ENCODE measurements at regions not wholly inside any gene's neighbourhood (a gene's known extent, or its start where the extent isn't known, plus 50 kb on each side); places are given as distances from the start of the nearest gene placed in this dataset.

DNA sequence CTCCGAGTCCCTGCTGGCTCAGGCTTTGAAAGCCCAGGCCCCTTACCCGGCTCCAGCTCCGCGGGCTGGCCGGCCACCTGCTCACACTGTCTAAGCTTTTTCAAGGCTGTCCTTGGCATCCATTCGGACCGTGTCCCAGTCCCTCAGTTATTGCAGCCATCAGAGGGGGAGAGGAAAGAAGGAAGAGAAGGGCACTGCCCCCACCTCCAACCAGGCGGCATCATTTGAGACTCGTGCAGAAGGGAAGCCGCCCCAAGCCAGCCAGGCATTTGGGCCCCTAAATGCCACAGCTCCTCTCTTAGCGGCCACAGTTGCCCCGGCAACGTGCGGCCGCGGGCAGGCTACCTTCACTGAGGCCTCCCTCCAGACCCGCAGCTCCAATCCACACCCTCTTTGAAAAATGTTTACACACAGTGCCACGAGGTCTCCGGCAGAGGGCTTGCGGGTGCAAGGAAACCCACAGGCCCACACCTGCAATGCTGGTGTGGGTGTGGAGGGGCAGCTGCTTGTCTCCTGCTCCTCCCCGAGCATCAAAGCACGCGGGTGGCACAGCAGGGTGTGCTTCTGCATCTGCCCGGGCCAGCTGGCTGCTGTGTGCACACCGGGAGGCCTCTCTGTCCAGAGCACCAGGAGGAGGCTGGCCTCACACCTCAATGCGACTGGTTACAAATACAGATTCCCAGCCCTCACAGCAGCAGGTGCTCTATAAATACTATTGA, 124.4 kb downstream of the CTTN start:
- no peak for DNase-seq

DNA sequence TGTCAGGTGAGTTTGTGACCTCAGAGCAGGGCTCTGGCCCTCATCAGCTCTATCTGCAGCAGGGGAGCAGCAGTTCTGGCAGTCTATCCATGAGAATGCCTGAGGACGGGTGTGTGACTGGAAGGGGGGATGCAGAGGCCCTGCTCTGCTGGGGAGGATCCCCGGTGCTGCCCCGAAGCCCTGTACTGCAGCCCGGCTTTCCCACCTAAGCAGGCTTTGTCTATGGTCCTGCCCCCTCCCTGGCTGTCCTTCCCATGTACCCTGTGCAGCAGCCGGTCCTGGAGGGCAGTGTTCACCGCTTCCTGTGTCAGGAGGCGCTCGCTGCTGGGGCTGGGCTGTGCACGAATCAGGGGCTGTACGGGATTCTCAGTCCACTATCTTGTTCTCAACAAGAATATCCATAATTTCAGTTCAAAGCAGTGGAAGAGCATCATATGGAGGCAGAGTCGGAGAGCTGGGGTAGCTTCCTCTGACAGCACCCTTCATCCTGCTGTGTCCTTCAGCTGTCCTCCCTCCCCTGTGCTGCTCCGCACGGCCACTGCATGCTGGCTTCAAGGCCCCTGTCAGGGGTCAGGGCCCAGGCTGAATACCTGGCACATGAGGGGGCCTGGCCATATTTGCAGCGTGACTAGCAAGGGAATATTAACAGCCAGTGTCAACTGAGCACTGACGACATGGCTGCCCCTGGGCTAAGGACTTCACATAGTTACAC, 125.2 kb downstream of the CTTN start:
- DNase-seq, result no peak

DNA sequence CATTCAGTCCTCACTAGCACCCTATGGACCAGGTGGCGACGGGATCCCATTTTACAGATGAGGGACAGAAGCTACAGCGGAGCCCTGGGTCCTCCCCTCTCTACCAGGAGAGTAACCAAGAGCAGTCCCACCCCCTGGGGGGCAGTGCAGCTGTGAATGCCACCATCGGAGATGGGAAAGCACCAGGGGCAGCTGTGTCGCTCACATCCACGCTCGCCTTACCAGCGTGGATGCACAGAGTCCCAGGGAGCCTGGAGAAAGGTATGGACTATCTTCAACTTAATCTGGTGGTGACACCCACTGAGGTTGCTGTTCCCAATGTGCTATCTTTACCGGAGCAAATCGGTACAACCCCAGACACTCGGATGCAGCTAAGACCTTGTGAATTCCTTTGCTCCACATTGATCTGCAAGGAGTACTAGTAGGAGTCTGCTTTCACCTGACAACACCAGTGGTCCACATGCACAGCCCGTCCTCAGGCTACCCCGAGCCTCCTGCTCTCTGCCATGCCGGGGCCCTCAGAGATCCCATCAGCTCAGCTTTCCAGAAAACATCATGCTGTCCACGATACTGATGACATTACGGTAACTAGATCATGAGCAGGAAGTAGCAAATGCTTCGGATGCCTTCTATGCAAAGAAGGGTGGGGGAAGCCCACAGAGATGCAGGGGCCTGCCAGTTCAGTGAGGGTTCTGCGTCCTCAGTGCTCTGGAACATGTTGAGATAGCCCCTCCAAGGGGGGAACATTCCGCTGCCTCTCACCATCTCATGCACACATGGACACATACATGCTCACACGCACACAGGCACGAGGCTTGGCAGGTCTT, 126.0 kb downstream of the CTTN start:
- no peak for DNase-seq

DNA sequence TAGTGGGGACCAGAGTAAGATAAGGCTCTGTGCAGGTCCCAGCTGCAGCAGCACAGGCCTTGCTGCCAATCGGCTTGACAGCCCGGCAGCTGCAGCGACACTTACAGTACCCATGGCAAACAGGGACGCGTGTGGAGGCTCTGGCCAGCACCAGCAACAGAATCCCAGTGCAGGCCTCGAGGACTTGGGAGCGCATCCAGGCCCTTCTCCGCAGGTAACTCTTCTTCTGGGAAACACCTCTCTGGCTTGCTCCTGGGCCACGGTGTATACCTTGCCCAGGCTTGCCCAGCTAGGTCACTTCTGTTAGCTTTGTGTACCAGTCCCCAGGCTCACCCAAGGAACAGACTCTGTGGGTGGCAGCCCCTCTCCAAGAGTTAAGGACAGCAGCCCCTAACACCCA, 126.7 kb downstream of the CTTN start:
- no peak for DNase-seq

DNA sequence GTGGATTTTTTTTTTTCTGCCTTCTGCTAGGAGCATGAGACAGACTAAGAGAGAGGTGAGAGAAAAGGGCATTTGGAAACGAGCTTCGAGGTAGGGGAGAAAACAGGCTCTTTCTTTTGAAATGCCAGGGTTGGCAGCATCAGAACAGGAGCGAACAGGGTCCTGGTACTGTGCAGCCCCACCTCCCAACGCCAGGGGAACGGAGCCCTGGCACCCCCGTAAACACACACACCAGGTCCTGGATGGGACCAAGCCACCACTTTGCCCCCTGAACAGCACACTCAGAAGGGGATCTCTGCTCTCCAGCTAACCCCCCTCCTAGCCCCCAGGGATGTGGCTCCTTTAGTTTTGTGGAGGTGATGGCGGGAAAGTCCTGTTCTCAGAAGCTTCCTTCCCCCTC, 127.1 kb downstream of the CTTN start:
- no peak for DNase-seq

DNA sequence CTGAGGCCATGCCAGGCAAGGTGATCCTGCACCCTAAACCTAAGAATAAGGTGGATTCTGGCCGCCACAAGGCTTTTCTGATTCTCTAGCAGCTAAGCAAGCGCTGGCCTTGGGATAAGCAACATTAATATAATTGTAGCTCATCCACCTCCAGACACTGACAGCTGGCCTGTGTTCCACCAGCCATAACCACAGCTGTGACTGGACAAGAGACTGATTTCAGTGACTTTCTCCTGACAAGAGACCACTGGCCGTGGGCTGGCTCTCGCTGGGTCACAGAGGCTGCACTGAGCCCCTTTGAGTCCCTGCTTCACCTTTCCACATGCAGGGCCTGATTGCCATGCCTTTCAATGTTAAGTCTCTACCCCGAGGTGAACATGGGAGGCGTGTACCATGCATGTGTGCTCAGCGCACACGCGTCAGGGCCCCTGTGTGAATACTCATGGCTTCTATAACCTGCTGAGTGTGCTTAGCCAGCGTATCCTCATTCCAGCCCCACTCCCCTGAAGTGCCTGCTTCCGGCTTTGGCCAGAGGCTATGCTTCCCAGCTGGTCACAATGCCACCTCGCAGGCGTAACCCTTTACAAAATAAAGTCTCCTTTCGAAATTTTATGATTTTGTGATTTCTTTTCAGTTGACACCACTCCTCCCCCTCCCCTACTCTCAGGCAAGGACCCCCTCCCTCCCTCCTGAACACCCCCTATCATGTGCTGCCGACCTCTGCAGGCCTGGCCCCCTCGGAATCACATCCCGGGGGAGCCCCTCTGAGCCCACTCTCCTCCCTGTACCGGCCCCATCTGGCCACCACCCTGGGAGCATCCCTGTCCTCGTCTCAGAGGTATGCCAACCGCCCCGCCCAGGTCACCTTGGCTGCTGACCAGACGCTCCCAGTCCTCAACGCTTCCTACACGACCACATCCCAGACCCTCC, 128.1 kb downstream of the CTTN start:
- DNase-seq, result no peak

DNA sequence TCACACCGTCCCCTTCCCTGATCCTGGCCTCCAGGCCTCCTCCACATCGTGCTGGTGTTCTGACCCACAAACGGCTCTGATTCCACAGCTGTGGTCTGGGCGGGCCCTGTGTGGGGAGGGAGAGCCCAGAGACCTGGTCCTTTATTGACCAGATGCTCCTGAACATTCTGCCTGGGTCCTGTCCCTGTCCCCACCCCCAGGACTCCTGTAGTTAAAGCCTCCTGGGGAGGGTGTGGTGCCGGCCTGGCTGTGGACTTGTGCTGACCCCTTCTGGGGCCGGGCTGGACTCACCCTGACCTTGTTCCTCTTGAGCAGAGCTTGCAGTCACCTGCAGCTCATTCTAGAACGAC, 128.7 kb downstream of the CTTN start:
- no peak for DNase-seq

DNA sequence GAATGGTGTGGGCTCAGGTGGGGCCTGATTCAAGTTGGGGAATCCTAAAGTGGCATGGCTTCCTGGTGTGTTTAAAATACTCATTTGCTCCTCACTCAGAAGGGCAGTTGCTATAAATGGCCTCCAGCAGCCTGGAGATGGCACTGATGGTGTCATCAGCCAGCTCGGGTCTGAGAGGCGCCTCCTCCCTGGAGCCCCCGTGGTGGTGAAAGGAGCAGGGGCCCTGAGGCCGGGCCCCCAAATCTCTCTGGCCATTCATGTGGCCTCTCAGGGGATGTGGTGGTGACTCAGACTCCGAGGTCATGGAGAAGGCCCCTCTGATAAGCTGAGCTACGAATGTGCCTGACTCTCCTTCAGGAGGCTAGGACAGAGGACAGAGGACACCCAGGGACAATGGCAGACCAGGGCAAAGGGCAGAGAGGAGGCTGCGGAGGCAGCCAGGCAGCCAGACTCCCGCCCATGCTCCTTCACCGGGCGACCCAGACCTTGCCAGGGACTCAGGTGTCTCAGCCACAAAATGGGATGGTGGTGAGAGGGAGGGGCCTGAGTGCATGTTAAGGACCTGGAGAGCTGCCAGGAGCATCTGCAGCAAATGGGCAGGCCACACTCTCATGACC, 129.2 kb downstream of the CTTN start:
- no peak for DNase-seq

DNA sequence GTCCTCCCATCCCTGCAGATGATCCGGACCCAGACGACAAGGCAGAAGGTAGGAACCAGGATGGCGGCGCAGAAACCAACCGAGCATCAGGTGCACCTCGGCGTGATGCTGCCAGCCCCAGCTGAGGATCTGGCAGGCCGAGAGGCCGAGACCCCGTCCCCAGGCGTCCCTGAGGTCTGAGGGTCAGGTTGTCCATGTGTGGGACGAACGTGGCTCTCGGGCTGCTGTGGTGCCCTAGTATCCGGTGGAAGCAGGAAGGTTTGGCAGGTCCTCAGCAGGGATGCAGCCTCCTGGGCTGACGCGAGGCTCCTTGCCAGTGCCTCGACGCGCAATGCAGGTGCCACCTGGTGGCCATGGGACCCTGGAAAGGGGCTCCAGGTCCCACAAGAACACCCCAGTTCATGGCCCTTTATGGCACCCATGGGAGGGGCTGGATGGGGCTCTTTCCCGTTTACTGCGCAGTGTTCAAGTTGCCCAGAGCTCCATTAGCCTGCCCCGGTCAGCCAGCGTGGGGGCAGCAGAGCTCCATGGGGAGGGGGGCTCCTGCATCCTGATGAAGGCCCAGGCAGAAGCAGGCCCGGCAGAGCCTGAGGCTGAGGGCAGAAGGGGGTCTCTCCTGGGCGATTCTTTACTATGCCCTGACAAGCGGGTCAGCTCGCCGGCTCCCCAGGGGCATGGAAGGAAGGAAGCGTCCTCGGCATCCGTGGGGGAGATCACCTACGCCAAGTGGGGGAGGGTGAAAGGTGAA, 129.9 kb downstream of the CTTN start:
- no peak for DNase-seq

DNA sequence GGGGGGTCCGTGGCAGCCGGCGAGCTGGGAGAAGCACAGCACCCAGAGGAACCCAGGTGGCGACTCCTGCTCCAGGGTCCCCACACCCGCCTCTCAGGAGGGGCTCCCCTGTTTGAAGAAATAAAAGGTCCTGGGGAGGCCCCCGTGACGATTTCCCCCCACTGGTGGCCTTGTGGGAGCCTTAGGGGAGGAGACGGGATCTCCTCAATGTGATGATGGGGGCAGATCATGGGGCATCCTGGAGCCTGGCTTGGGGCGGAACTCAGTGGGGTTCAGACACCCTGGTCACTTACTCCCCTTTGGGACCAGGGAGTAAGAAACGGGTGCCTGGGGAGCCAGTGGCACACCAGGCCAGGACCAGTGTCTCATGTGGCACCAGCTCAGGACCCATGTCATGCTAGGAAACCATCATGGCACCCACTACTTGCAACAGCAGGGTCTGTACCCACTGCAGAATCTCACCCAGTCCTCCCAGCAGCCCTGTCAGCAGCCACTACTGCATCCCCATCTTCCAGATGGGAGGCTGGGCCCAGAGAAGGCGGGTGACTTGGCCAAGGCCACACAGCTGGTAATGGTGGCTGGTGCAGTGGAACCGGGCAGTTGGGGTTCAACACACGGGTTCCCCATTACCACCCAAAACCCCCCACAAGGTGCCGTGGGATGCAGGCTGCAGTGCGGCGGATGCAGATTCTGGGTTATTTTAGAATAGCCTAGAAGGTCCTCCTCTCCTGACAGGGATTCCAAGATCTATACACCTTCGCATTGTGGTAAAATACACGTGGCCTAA, 130.7 kb downstream of the CTTN start:
- no peak for DNase-seq

DNA sequence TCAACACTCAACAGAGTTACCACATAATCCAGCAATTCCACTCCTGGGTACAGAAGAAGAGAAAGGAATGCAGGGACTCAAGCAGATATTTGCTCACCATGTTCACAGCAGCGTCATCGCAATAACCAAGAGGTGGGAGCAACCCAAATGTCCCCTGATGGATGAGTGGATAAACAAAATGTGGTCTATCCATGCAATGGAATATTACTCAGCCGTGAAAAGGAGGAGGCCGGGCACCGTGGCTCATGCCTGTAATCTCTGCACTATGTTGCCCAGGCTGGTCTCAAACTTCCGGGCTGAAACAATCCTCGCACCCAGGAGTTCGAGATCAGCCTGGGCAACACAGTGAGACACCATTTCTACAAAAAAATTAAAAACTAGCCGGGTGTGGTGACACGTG, 131.7 kb downstream of the CTTN start:
- DNase-seq, result no peak

DNA sequence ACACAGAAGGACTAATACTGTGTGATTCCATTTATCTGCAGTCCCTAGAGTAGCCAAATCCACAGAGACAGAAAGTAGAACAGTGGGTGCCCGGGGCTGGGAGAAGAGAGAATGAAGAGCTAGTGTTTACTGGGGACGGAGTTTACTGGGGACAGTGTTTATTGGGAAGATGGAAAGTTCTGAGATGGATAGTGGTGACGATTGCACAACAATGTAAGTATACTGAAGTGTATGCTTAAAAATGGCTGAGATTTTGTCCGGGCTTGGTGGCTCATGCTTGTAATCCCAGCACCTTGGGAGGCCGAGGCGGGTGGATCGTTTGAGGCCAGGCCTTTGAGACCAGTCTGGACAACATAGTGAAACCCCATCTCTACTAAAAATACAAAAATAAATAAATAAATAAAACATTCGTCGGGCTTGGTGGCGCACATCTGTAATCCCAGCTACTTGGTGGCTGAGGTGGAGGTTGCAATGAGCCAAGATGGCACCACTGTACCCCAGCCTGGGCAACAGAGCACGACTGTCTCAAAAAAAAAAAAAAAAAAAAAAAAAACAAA, 132.4 kb downstream of the CTTN start:
- no peak for DNase-seq

DNA sequence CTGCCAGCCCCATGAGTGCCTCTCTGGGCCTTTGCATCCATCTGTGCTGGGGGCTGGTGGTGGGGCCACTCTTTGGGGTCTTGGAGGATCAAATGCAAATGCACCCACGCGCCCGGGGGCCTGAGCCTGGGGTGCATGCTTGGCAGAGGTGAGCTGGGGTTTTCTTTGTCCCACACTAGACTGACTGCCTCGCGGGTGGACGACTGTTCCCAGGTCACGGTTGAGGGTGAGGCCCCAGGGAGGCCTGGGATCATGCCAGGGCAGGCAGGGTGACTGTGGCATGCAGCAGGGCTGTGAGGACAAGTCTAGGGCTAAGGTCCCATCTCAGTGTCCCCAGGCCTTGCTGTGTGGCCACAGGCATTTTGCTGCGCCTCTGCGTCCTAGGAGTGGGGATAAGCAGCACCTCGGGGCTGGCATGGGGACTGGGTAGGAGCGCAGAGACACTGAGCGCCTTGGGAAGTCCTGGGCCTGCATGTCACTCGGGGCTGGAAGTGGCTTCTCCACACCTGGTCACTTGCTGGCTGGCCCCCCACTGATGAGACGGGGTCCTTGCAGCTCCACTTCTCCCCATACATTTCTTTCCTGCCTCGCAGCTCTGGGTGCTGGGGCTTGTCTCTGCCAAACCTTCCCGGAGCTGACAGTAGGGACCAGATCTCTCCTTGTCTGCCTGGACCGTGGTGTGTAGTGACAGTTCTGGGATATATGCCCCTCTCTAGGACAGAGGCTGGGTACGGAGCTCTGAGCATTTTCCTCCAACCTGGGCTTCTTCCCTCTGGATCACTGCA, 133.1 kb downstream of the CTTN start:
- DNase-seq, result no peak

DNA sequence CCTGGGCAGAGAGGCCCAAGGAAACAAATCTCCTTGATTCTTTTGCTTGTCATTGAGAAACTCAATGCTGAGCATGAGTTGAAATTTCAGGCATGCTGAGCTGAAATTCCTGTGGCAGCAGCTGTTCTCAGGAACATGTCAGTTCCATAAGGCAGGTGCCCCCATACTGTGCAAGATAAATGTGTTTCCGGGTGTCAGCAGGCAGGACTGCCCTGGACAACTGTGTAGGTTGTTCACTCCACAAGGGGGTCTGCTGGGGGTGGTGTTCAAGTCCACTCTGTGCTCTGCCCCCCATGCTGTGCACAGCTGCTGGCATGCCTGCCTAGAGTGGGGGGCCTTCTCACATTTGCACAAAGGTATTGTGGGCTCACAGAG, 133.7 kb downstream of the CTTN start:
- DNase-seq, result no peak

DNA sequence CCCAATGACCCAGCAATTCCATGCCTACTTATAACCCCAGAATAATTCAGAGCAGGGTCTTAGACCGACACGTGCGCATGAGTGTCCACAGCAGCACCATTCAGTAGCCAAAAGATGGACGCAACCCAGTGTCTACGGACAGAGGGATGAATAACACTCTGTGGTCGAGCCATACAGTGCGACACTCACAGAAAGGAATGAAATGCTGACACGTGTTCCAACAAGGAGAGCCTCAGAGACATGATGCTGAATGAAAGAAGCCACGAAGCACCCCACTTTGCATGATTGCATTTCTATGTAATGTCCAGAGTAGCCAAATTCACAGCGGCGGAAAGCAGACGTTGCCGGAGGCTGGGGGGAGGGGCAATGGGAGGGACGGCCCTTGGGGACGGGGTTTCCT, 134.4 kb downstream of the CTTN start:
- no peak for DNase-seq

DNA sequence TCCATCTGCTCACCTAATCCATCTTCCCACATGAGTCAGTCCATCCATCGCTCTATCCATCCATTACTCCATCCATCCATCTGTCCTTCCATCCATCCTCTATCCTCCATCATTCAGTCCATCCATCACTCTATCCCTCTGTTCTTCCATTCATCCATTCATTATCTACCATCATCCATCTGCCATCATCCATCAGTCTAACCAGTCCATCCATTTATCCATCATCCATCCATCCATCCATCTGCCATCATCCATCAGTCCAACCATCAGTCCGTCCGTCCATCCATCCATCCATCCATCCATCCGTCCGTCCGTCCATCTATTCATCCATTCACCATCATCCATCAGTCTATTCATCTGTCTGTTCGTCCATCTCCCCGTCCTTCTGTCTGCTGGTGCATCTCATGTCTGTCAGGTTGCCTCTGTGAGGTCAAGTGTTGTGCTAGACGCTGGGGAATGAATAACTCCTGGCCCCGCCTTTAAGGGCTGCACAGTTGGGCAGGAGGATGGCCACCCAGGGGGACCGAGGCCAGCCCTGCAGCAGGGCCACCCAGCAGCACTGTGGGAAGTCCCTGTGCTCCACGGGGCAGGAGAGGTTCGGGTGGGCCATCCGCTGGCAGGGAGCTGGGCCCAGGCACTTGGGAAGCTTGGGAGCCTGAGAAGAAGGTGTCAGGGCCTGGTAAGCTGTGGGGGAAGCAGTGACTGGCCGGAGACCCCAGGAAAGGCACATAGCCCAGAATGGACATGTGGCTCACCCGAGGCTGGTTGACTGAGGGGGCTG, 137.1 kb downstream of the CTTN start:
- no peak for DNase-seq

DNA sequence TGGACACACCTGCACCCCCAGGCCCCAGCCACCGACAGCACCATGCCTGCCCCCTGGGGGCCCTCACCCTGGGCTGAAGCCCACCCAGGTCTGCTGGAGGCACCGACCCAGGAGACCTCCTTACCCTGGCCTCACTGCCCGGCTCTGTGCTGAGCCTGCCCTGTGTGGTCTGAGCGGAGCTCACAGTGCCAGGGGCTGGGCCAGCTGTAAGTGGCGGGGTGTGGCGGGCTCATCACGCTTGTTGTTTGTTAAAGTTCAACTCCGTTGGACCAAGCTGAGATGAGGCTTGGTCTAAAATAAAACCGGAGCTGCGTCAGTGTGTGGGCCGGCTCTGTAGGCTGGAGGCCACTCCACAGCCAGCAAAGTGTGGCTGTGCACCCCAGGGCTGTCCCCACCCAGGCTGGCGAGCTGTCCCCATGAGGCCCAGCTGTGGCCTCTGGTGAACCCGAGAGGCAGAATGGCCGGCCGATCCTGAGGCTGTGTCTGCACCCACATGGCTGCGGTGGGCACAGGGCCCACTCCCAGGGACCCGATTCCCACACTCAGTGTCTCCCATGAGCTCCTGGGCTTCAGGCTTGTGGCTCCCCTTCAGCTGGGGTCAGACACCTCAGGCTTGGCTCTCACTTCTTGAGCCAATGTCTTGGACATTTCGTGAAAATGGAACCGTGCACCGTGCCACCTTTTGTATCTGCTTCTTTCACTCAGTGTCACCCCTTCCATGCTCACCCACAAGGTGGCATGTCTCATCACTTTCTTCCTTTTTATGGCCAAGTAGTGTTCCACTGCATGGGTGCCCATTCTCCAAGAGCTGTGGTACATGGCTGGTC, 137.9 kb downstream of the CTTN start:
- DNase-seq, result no peak

All from activated effector memory CD4-positive, alpha-beta T cell treated with Interleukin-2 at 50 U/mL for 16 hours (primary cell).